LNCAP (cell line): ENCODE measurements at regions not wholly inside any gene's neighbourhood (a gene's known extent, or its start where the extent isn't known, plus 50 kb on each side); places are given as distances from the start of the nearest gene placed in this dataset.

Experiments
- CTCF ChIP-seq: fragments of 450-650 bp; IDR thresholded peaks from 2 replicates; pipeline ENCODE4 v1.5.1; 2017; ENCODE audit warnings: mild to moderate bottlenecking

GRCh38 chr1:81715391-81715790, 85.3 kb upstream of the ADGRL2 start:
- TF ChIP-seq CTCF, result no peak

- TF ChIP-seq CTCF, result no peak
Measured at GRCh38 chr1:81714636-81715035, 86.1 kb upstream of the ADGRL2 start.

- no peak for TF ChIP-seq CTCF
Measured at GRCh38 chr1:81712425-81712824, 88.3 kb upstream of the ADGRL2 start.

GRCh38 chr1:81710857-81711256, 89.9 kb upstream of the ADGRL2 start:
- no peak for TF ChIP-seq CTCF

- no peak for TF ChIP-seq CTCF
Measured at GRCh38 chr1:81708250-81708649, 92.5 kb upstream of the ADGRL2 start.

GRCh38 chr1:81706650-81707435, 93.9 kb upstream of the ADGRL2 start:
- TF ChIP-seq CTCF, result no peak

GRCh38 chr1:81703756-81704463, 96.8 kb upstream of the ADGRL2 start:
- TF ChIP-seq CTCF, result no peak
